Left lung (tissue), 4 donors: ENCODE measurements at regions not wholly inside any gene's neighbourhood (a gene's known extent, or its start where the extent isn't known, plus 50 kb on each side); places are given as distances from the start of the nearest gene placed in this dataset.

ENCODE experiments used
- ATAC-seq: fragments of 200-7000 bp; cut with Tn5 transposase; one replicate; pipeline ENCODE4 v1.9.1; 2020; ENCODE audit warnings: moderate library complexity
- DNase-seq, 4 donors: peaks; one replicate each; pipeline ENCODE4 v3.0.0-alpha.2; 2013 to 2020
- H3K27ac ChIP-seq, 2 donors: fragments of 200-600 bp; sonication (generic) in 1 of 2; one replicate each; pipeline versions ENCODE4 v1.5.0 to v1.8.0; 2020 to 2021
- H3K27me3 ChIP-seq, 2 donors: fragments of 200-600 bp; sonication (generic) in 1 of 2; one replicate each; pipeline versions ENCODE4 v1.5.0 to v1.8.0; 2020 to 2021
- H3K36me3 ChIP-seq, 2 donors: fragments of 200-600 bp; sonication (generic) in 1 of 2; one replicate each; pipeline versions ENCODE4 v1.5.0 to v1.8.0; 2020 to 2021
- H3K4me1 ChIP-seq, 2 donors: fragments of 200-600 bp; one replicate each; pipeline ENCODE4 v1.8.0; 2021
- H3K4me3 ChIP-seq, 2 donors: fragments of 200-600 bp; sonication (generic) in 1 of 2; one replicate each; pipeline versions ENCODE4 v1.5.0 to v1.8.0; 2020 to 2021; ENCODE audit warnings: mild to moderate bottlenecking in 1 of 2
- H3K9me3 ChIP-seq, 2 donors: fragments of 200-600 bp; sonication (generic) in 1 of 2; one replicate each; pipeline versions ENCODE4 v1.5.0 to v1.8.0; 2020 to 2021
- intact Hi-C, 2 donors: fragments of 100-400 bp; cut with DNase I; formaldehyde crosslinking; loops; one replicate each; pipeline versions ENCODE4 v1.11.2 to v1.14.2; 2022
- TF ChIP-seq, protein P1 (sequence below), 2 donors: fragments of 200-600 bp; sonication (generic) in 1 of 2; IDR thresholded peaks; one replicate each; pipeline versions ENCODE4 v1.5.0 to v1.8.0; 2021; ENCODE audit warnings: antibody characterized with exemption in 2 of 2
- donor health status: DM: no; HTN: yes; CAD: no.
- donor health status: DM: no; HTN: no; CAD: no.

DNA sequence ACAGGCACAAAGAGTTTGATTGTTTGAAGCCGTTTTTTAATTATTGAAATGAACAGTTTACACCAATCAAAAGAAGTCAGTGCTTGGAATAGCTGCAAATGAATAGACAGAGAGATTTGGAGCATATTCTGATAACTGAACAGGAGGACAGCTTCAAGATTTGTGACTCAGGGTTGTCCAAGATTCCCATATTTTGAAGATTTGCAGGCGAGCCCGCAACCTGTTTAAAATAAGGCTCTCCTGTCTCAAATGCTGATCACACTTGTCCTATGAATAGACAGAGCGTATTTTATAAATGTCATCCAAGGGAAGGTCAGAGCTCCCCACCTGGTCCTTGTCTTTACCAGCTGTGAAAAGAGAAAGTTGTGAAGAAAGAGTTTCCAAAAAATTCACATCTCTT, 198.7 kb downstream of the RNF144A start:
- no peak for ATAC-seq
- Histone ChIP-seq H3K4me1 (no peaks in the 10 kb centered on the region), H3K9me3 (no peaks in the 10 kb centered on the region), H3K4me3 (no peak overlapping the region), H3K36me3 (no peaks in the 10 kb centered on the region), H3K27ac (no peak overlapping the region), H3K27me3 (no peaks in the 10 kb centered on the region)
- DNase-seq: no peak
- intact Hi-C loops: no loop called here
- TF ChIP-seq, protein P1, sequence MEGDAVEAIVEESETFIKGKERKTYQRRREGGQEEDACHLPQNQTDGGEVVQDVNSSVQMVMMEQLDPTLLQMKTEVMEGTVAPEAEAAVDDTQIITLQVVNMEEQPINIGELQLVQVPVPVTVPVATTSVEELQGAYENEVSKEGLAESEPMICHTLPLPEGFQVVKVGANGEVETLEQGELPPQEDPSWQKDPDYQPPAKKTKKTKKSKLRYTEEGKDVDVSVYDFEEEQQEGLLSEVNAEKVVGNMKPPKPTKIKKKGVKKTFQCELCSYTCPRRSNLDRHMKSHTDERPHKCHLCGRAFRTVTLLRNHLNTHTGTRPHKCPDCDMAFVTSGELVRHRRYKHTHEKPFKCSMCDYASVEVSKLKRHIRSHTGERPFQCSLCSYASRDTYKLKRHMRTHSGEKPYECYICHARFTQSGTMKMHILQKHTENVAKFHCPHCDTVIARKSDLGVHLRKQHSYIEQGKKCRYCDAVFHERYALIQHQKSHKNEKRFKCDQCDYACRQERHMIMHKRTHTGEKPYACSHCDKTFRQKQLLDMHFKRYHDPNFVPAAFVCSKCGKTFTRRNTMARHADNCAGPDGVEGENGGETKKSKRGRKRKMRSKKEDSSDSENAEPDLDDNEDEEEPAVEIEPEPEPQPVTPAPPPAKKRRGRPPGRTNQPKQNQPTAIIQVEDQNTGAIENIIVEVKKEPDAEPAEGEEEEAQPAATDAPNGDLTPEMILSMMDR (IDR thresholded peaks at IDR 0.05): no peak

- no peak for DNase-seq
- no peak for ATAC-seq
- Histone ChIP-seq H3K27ac (no peak overlapping the region), H3K4me1 (no peaks in the 10 kb centered on the region), H3K9me3 (no peaks in the 10 kb centered on the region), H3K27me3 (no peaks in the 10 kb centered on the region), H3K4me3 (no peak overlapping the region), H3K36me3 (no peaks in the 10 kb centered on the region)
- TF ChIP-seq, protein P1 (IDR thresholded peaks at IDR 0.05): no peak
- intact Hi-C loops: no loop called here
These were observed 199.3 kb downstream of the RNF144A start for GRCh38 chr2:7116511-7116910.

DNA sequence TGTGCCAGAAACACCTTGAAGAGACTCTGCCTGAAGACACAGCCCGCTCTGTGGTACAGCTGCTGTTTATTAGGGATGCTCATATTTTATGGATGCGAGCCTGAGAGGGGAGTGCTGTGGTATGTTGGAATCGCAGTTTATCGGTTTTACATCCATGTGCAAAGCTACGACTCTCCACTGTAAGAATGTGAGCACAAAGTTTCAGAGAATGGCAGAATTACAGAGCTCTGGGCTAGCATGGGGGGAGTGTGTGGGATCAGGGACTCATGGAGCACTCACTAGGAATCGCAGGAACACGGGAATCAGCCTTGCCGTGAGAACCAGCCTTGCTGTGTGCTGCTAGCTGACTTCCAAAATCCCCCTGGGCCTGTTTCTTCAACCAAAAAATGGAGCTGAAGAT, 199.9 kb downstream of the RNF144A start:
- Histone ChIP-seq H3K4me3 (no peak overlapping the region), H3K27ac (no peak overlapping the region), H3K36me3 (no peaks in the 10 kb centered on the region), H3K4me1 (no peaks in the 10 kb centered on the region), H3K9me3 (no peaks in the 10 kb centered on the region), H3K27me3 (no peaks in the 10 kb centered on the region)
- TF ChIP-seq, protein P1 (IDR thresholded peaks at IDR 0.05): no peak
- no peak for ATAC-seq
- DNase-seq: no peak
- intact Hi-C loops: no loop called here

DNA sequence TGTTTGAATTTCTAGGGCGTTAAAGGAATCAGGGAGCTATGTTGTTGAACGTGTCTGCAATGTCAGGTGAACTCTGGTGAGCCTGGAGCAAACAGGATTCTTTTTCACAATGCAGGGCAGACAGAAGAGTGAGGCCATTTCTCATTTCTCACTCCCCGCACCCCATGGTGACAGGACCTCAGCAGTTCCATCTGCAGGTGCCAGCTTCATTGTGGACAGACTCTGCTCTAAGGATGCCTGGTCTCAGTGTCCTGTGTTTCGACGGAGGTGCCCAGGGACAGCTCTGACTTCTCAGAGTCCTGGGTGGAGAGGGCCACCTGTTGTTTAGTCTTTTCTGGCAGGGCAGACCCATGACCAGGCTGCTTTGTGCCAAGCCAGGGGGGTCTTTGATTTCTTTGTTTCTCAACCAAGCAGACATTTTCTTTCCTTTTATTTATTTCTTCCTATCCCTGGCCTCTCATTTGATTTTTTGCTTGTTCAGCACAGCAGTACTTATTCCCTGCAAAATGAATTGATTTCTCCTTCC, 201.5 kb downstream of the RNF144A start:
- DNase-seq (no peak), ATAC-seq (no peak)
- no peak overlapping the region for H3K4me3 ChIP-seq
- TF ChIP-seq, protein P1 (IDR thresholded peaks at IDR 0.05): no peak
- H3K27me3 ChIP-seq: no peaks in the 10 kb centered on the region
- no peak overlapping the region for H3K27ac ChIP-seq
- intact Hi-C loops: no loop called here
- no peaks in the 10 kb centered on the region for H3K4me1 ChIP-seq
- no peaks in the 10 kb centered on the region for H3K36me3 ChIP-seq
- no peaks in the 10 kb centered on the region for H3K9me3 ChIP-seq

GRCh38 chr2:7119132-7119835, 202.1 kb downstream of the RNF144A start:
- Histone ChIP-seq H3K36me3 (no peaks in the 10 kb centered on the region), H3K9me3 (no peaks in the 10 kb centered on the region), H3K27ac (no peak overlapping the region), H3K27me3 (no peaks in the 10 kb centered on the region), H3K4me3 (no peak overlapping the region), H3K4me1 (no peaks in the 10 kb centered on the region)
- peak; percentile 43 for ATAC-seq
- TF ChIP-seq, protein P1 (IDR thresholded peaks at IDR 0.05): peak in 1 of 2 donors; percentile 20
- intact Hi-C loops: no loop called here
- DNase-seq: peak in 2 of 4 donors; percentile 42 to 63
